ENCODE measurements at regions not wholly inside any gene's neighbourhood (a gene's known extent, or its start where the extent isn't known, plus 50 kb on each side); places are given as distances from the start of the nearest gene placed in this dataset.

GRCh38 chr5:9776525-9776924, 146.4 kb upstream of the TAS2R1 start:
- DNase-seq (ENCODE audit: low spot score) = no peak
- no peak overlapping the region for H3K27ac Mint-ChIP-seq (ENCODE audit: unreplicated experiment)
- no peaks in the 10 kb centered on the region for H3K36me3 Mint-ChIP-seq (ENCODE audit: low read depth, unreplicated experiment)
- H3K4me3 Mint-ChIP-seq (ENCODE audit: unreplicated experiment) = no peak overlapping the region
- H3K27me3 Mint-ChIP-seq (ENCODE audit: unreplicated experiment) = no peaks in the 10 kb centered on the region
- peaks cover 3% of the 10 kb centered on the region for H3K4me1 Mint-ChIP-seq (ENCODE audit: unreplicated experiment)
- H3K9me3 Mint-ChIP-seq (ENCODE audit: unreplicated experiment) = no peaks in the 10 kb centered on the region
- no peak for TF ChIP-seq CTCF (IDR thresholded peaks at IDR 0.05; ENCODE audit: unreplicated experiment)

GRCh38 chr5:9775339-9775738, 145.2 kb upstream of the TAS2R1 start:
- no peak for DNase-seq (ENCODE audit: low spot score)
- no peak for TF ChIP-seq CTCF (IDR thresholded peaks at IDR 0.05; ENCODE audit: unreplicated experiment)
- no peak overlapping the region for H3K27ac Mint-ChIP-seq (ENCODE audit: unreplicated experiment)

GRCh38 chr5:9774472-9775079, 144.4 kb upstream of the TAS2R1 start:
- TF ChIP-seq CTCF (IDR thresholded peaks at IDR 0.05; ENCODE audit: unreplicated experiment) = no peak
- no peaks in the 10 kb centered on the region for H3K36me3 Mint-ChIP-seq (ENCODE audit: low read depth, unreplicated experiment)
- no peaks in the 10 kb centered on the region for H3K27me3 Mint-ChIP-seq (ENCODE audit: unreplicated experiment)
- DNase-seq (ENCODE audit: low spot score) = no peak
- no peak overlapping the region for H3K27ac Mint-ChIP-seq (ENCODE audit: unreplicated experiment)
- peaks cover 3% of the 10 kb centered on the region for H3K4me1 Mint-ChIP-seq (ENCODE audit: unreplicated experiment)
- no peaks in the 10 kb centered on the region for H3K9me3 Mint-ChIP-seq (ENCODE audit: unreplicated experiment)
- no peak overlapping the region for H3K4me3 Mint-ChIP-seq (ENCODE audit: unreplicated experiment)

More at GRCh38 chr5:9775339-9775738, 145.2 kb upstream of the TAS2R1 start:
- H3K36me3 Mint-ChIP-seq (ENCODE audit: low read depth, unreplicated experiment) = no peaks in the 10 kb centered on the region
- H3K4me3 Mint-ChIP-seq (ENCODE audit: unreplicated experiment) = no peak overlapping the region
- no peaks in the 10 kb centered on the region for H3K27me3 Mint-ChIP-seq (ENCODE audit: unreplicated experiment)
- H3K4me1 Mint-ChIP-seq (ENCODE audit: unreplicated experiment) = peaks cover 3% of the 10 kb centered on the region
- H3K9me3 Mint-ChIP-seq (ENCODE audit: unreplicated experiment) = no peaks in the 10 kb centered on the region

- no peak for TF ChIP-seq CTCF (IDR thresholded peaks at IDR 0.05; ENCODE audit: unreplicated experiment)
- Mint-ChIP-seq H3K36me3 (ENCODE audit: low read depth, unreplicated experiment) (no peaks in the 10 kb centered on the region), H3K4me3 (ENCODE audit: unreplicated experiment) (no peak overlapping the region), H3K9me3 (ENCODE audit: unreplicated experiment) (no peaks in the 10 kb centered on the region), H3K4me1 (ENCODE audit: unreplicated experiment) (no peaks in the 10 kb centered on the region), H3K27me3 (ENCODE audit: unreplicated experiment) (peaks cover 3% of the 10 kb centered on the region), H3K27ac (ENCODE audit: unreplicated experiment) (no peak overlapping the region)
- DNase-seq (ENCODE audit: low spot score) = no peak
Observed at GRCh38 chr5:9771079-9771478, 140.9 kb upstream of the TAS2R1 start.

- no peak for TF ChIP-seq CTCF (IDR thresholded peaks at IDR 0.05; ENCODE audit: unreplicated experiment)
- H3K4me1 Mint-ChIP-seq (ENCODE audit: unreplicated experiment) = no peaks in the 10 kb centered on the region
- H3K9me3 Mint-ChIP-seq (ENCODE audit: unreplicated experiment) = no peaks in the 10 kb centered on the region
- no peaks in the 10 kb centered on the region for H3K36me3 Mint-ChIP-seq (ENCODE audit: low read depth, unreplicated experiment)
- H3K4me3 Mint-ChIP-seq (ENCODE audit: unreplicated experiment) = no peak overlapping the region
- H3K27me3 Mint-ChIP-seq (ENCODE audit: unreplicated experiment) = peaks cover 3% of the 10 kb centered on the region
- no peak for DNase-seq (ENCODE audit: low spot score)
- no peak overlapping the region for H3K27ac Mint-ChIP-seq (ENCODE audit: unreplicated experiment)
Observed at GRCh38 chr5:9766581-9766980, 136.4 kb upstream of the TAS2R1 start.
